Osteoblast (primary cell): ENCODE measurements at regions not wholly inside any gene's neighbourhood (a gene's known extent, or its start where the extent isn't known, plus 50 kb on each side); places are given as distances from the start of the nearest gene placed in this dataset.

Experiments used
- DNase-seq: peaks from one replicate; pipeline ENCODE4 v3.0.0; 2011; ENCODE audit warnings: low spot score, mixed read lengths; ENCODE audit not compliant: insufficient read length; ENCODE audit errors: missing footprints
- H2AFZ ChIP-seq: 2 replicates; pipeline ENCODE4 v1.6.0; 2011; ENCODE audit warnings: mild to moderate bottlenecking, low read length
- H3K27ac ChIP-seq: 2 replicates; pipeline ENCODE4 v1.5.1; 2011; ENCODE audit warnings: mild to moderate bottlenecking, low read depth, low read length, moderate library complexity
- H3K27me3 ChIP-seq: 2 replicates; pipeline ENCODE4 v1.6.0; 2012; ENCODE audit warnings: mild to moderate bottlenecking, control low read depth, inconsistent platforms, low read length, moderate library complexity; ENCODE audit not compliant: insufficient read depth
- H3K36me3 ChIP-seq: 2 replicates; pipeline ENCODE4 v1.5.1; 2011; ENCODE audit warnings: mild to moderate bottlenecking, low read length, control low read depth, moderate library complexity; ENCODE audit not compliant: insufficient read depth
- H3K4me1 ChIP-seq: 2 replicates; pipeline ENCODE4 v1.5.1; 2011; ENCODE audit warnings: mild to moderate bottlenecking, low read length, control low read depth, moderate library complexity; ENCODE audit not compliant: insufficient read depth
- H3K4me2 ChIP-seq: 2 replicates; pipeline ENCODE4 v1.6.0; 2011; ENCODE audit warnings: mild to moderate bottlenecking, low read length; ENCODE audit not compliant: insufficient read depth
- H3K4me3 ChIP-seq: fragments of 200-600 bp; sonication (generic); 3 replicates; pipeline ENCODE4 v1.5.1; 2012; ENCODE audit warnings: mild to moderate bottlenecking, low read length, inconsistent platforms; ENCODE audit not compliant: insufficient read depth
- H3K79me2 ChIP-seq: 2 replicates; pipeline ENCODE4 v1.6.0; 2012; ENCODE audit warnings: mild to moderate bottlenecking, low read length, control low read depth, inconsistent platforms; ENCODE audit not compliant: insufficient read depth
- H3K9me3 ChIP-seq: 2 replicates; pipeline ENCODE4 v1.5.1; 2011; ENCODE audit warnings: low read depth, low read length, control low read depth
- H4K20me1 ChIP-seq: 2 replicates; pipeline ENCODE4 v1.6.0; 2012; ENCODE audit warnings: mild to moderate bottlenecking, low read length, control low read depth; ENCODE audit not compliant: insufficient read depth
- CTCF ChIP-seq: IDR thresholded peaks from 2 replicates; pipeline ENCODE4 v1.5.1; 2011; ENCODE audit warnings: mild to moderate bottlenecking, low read depth, low read length, moderate library complexity; ENCODE audit errors: extremely low read depth

- Histone ChIP-seq H3K27ac (no peak overlapping the region), H3K4me1 (no peaks in the 10 kb centered on the region), H4K20me1 (peaks cover 90% of the 10 kb centered on the region), H3K36me3 (no peaks in the 10 kb centered on the region), H3K9me3 (no peaks in the 10 kb centered on the region), H3K27me3 (no peaks in the 10 kb centered on the region), H3K79me2 (peaks cover 94% of the 10 kb centered on the region), H2AFZ (no peak overlapping the region), H3K4me3 (no peak overlapping the region), H3K4me2 (no peak overlapping the region)
- no peak for TF ChIP-seq CTCF
- no peak for DNase-seq
These were observed 449.5 kb downstream of the SHQ1 start for GRCh38 chr3:72398781-72399180.

- Histone ChIP-seq H3K4me1 (no peaks in the 10 kb centered on the region), H2AFZ (no peak overlapping the region), H3K79me2 (peaks cover 95% of the 10 kb centered on the region), H3K4me2 (no peak overlapping the region), H3K27ac (no peak overlapping the region), H3K9me3 (no peaks in the 10 kb centered on the region), H3K36me3 (no peaks in the 10 kb centered on the region), H3K4me3 (no peak overlapping the region), H3K27me3 (no peaks in the 10 kb centered on the region), H4K20me1 (peaks cover 91% of the 10 kb centered on the region)
- no peak for DNase-seq
- TF ChIP-seq CTCF: no peak
These were observed 450.7 kb downstream of the SHQ1 start for GRCh38 chr3:72397586-72397985.

- no peak for DNase-seq
- Histone ChIP-seq H3K27ac (no peak overlapping the region), H3K9me3 (no peaks in the 10 kb centered on the region), H3K36me3 (no peaks in the 10 kb centered on the region), H3K4me2 (no peak overlapping the region), H4K20me1 (peaks cover 92% of the 10 kb centered on the region), H3K4me1 (no peaks in the 10 kb centered on the region), H3K27me3 (no peaks in the 10 kb centered on the region), H2AFZ (no peak overlapping the region), H3K79me2 (peaks cover 95% of the 10 kb centered on the region), H3K4me3 (no peak overlapping the region)
- TF ChIP-seq CTCF: no peak
These were observed 451.3 kb downstream of the SHQ1 start for GRCh38 chr3:72396899-72397298.

- H4K20me1 ChIP-seq: peaks cover 92% of the 10 kb centered on the region
- no peak for DNase-seq
These were observed 452.4 kb downstream of the SHQ1 start for GRCh38 chr3:72395776-72396311.

More at GRCh38 chr3:72395776-72396311, 452.4 kb downstream of the SHQ1 start:
- H3K4me3 ChIP-seq: no peak overlapping the region
- H3K36me3 ChIP-seq: no peaks in the 10 kb centered on the region
- no peaks in the 10 kb centered on the region for H3K27me3 ChIP-seq
- no peak for TF ChIP-seq CTCF
- no peaks in the 10 kb centered on the region for H3K4me1 ChIP-seq
- no peak overlapping the region for H3K4me2 ChIP-seq
- H3K9me3 ChIP-seq: no peaks in the 10 kb centered on the region
- no peak overlapping the region for H3K27ac ChIP-seq
- no peak overlapping the region for H2AFZ ChIP-seq
- peaks cover 95% of the 10 kb centered on the region for H3K79me2 ChIP-seq
